GM19438 (cell line): ENCODE measurements at regions not wholly inside any gene's neighbourhood (a gene's known extent, or its start where the extent isn't known, plus 50 kb on each side); places are given as distances from the start of the nearest gene placed in this dataset.

Source experiments
- ATAC-seq: cut with Tn5 transposase; IDR thresholded peaks from one replicate; pipeline ENCODE4 v1.9.1; 2021; ENCODE audit warnings: low read depth; ENCODE audit not compliant: unreplicated experiment

DNA sequence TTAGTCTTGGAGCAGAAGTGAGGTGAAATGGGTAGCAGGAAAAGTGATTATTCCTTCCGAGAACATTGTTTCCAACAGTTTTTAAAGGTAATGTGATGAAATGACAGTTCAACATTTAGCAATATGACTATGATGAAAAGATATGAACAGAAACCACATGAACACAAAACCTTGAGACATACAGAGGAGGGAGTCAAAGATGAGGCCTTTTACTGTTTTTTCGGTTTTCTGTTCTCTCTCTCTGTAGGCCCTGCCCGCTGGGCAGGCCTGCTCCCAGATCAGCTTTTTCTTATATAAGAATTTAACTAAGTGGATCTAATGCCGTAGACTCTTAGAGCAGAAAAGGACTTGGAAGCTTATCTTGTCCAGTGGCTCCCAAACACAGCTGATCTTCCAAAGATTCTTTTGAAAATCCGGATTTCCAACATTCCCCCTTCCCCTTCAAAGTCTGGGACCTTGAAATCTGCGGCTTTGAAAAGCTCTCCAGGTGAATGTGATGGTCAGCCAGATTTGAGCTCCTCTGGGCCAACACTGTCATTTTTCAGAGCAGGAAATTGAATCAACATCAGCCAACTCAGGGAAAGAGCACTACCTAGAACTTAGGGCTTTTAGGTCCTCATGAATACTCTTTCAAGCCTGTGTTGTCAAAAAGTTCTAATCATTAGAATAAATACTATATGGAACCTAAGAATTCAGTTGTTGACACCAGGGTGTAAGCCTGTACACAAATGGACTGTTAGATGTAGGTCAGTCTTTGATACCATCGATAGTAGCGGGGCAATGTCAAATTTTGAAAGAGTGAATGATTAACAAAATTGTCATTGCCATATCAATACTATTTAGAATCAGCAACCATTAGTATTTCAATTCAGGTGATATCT is 372.7 kb downstream of the SHQ1 start:
- no peak for ATAC-seq

DNA sequence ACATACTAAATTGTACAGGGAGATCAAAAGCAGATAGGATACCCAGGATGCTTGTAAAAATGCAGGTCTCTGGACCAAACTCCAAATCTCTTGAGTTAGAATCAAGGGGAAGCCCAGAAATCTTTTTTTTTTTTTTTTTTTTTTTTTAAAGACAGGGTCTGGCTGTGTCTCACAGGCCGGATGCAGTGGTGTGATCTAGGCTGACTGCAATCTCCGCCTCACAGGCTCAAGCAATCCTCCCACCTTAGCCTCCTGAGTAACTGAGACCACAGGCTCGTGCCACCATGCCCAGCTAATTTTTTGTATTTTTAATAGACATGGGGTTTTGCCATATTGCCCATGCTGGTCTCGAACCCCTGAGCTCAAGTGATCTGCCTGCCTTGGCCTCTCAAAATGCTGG is 373.5 kb downstream of the SHQ1 start:
- ATAC-seq, result no peak

DNA sequence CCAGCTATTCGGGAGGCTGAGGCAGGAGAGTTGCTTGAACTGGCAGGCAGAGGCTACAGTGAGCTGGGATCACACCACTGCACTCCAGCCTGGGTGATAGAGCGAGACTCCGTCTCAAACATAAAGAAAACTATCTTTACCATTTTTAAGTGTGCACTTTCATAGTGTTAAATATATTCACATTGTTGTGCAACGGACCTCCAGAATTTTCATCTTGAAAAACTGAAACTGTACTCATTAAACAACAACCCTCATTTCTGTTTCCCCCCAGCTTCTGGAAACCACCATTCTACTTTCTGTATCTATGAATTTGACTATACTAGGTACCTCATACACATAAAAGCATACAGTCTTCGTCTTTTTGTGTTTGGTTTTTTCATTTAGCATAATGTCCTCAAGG is 375.1 kb downstream of the SHQ1 start:
- ATAC-seq, result peak; percentile 89

DNA sequence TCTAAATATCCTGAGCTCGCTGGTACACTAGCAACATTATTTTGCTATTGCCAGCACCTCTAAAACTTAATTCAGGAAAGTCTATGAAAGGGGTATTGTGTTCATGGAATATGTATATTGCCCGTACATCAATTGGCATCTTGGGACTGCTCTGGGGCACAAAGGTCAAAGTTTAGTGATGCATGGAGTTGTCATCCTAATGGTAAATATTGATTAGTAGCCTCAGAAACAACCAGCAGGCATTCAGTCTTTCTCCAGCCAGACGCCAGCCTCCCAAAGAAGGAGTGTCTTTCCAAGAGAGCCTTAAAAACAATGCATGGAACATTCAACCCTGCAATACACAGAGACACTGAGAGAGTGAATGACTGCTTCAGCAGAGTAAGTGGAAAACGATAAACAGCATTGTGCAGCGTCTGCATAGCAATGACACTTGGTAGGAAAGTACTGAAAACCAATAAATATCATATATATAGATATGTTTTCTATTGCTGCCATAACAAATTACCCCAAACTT is 377.3 kb downstream of the SHQ1 start:
- ATAC-seq, result no peak

DNA sequence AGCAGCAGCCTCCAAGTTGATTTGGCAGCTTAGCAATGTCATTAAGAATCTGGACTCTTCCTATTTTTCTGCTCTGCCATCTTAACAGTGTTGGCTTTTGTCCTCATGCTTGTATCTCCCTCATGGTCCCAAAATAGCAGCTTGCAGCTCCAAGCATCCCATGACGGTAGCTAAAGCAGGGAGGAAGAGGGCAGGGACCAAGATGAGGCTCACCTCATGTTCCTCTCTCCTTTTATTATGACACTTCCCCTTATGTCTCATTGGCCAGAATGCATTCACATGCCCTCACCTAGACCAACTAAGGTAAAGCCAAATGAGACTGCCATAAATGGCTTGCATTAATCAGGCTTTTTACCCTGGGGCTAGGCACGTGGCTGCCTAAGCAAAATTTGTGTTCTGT is 382.4 kb downstream of the SHQ1 start:
- no peak for ATAC-seq

DNA sequence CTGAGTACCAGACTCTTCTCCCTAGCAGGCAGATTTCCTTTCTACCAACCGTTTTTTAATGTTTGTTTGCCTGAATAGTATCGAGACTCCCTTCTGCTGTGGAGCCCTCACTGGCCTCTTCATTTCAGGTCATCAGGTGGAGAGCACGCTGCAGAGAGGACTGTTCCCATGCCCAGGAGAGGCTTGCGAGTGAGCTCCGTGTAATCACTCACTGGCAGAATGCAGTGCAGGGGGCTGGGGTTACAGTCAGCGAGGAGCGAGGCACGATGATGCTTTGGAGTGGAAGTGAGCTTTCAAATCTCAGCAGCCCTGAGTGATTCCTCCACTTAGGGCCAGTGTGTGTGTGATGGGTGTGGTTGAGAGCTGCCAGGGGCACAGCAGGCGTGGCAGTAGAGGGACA is 385.2 kb downstream of the SHQ1 start:
- no peak for ATAC-seq

DNA sequence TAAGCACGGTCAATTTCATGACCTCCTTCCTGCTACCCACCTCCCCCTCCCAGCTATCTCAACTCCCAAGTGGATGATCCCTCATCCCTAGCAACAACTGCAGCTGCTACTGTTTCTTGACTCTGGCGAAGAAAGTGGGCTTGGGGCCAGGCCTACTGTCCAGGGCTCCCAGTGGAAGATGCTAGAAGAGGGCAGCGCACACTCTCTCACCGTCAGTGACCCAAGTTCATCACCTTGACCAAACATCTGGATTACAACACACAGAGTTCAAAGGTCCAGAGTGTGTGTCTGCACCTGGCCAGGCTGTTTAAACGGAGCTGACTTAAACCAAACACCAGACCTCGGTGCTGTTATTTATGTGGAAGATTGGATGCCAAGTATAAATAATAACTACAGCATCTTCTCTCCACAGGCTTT is 385.6 kb downstream of the SHQ1 start:
- ATAC-seq, result no peak

DNA sequence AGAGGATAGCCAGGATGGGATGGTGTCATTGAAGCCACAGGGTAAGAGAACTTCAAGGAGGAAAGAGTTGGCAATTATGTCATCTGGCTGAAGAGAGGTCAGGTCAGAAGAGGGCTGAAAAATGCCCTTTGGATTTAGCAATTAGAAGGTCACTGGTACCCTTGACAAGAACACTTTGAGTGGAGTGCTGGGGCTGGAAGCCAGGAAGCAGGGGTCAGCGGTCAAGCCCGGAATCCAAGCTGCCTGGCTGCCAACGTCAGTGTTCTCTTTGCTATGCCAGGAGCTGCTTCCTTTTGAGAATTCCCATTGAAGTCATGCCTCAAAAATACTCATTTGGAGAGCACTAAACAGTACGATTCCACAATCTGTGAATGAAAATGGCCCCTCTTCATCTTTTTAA is 386.5 kb downstream of the SHQ1 start:
- ATAC-seq, result no peak

DNA sequence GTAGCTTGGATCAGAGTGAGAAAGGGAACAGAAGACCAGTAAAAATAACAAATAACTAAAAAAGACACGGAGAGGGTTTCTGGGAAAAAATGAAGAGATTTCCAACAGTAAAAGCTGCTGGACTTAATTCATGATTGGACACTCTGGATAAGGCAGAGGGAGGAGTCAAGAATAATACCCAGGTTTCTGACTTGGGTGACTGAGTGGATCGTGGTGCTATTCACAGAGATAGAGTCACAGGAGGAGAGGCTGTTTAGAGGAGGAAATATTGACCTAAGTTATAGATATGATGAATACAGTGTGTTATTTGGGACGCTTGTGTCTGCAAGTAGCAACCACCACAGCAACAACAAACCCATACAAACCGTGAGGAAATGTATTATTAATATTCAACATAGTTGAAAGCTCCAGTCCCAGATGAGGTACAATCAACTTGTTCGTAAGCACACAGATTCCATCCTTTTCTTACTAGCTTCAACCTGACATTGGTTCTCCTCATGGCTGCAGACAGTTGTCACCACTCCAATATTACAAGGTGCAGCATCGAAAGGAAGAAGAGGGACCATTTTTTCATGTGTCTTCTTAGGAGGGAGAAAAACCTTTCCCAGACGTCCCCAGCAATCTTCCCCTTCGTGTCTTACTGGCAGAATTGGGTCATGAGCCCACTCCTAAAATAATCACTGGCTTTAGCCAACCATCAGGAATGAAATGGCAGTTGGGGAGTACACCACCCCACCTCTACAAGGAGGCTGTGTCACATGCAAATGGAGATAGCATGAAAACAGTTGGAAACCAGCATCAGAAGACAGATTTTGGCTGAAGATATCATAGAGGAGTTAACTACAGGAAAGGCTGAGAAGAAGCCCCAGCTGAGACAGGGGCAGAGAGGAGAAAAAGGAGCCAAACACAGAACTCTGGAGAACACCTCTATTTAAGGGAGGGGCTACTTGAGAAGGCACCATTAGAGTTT is 387.8 kb downstream of the SHQ1 start:
- ATAC-seq, result no peak

DNA sequence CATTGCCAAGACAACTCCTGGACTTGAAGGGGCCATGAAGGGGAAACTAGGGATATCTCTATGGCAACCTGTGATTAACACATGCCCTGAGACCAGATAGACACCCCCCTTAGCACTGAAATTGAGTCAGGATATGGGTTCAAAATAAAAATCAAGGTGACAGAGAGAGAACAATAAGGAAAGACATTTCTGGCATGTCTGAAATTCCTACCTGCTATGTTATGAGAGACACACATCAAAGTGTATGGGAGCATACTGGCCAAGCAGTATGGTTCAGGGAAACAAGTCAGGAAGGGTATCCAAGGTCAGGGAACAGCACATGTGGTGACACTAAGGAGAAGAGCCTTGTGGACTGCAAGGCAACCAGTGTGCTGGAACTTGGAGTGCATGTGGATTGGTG is 388.7 kb downstream of the SHQ1 start:
- ATAC-seq, result no peak

DNA sequence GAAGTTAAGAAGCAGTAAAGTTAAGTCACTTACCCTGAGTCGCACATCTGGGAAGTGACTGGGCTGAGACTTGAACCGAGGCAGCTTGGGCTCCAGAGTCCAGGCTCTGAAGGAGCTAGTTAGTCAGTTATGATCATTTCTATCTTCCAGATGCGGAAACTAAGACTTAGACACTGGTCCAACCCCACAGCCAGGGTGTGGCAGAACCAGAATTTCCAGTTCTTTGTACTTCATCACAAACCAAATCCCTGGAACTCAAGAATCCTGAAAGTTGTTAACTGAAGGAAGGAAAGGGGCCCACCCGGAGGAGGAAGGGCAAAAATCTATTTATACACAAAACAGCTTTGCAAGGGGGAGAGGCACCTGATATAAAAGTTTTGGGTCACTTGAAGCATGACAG is 389.9 kb downstream of the SHQ1 start:
- no peak for ATAC-seq

DNA sequence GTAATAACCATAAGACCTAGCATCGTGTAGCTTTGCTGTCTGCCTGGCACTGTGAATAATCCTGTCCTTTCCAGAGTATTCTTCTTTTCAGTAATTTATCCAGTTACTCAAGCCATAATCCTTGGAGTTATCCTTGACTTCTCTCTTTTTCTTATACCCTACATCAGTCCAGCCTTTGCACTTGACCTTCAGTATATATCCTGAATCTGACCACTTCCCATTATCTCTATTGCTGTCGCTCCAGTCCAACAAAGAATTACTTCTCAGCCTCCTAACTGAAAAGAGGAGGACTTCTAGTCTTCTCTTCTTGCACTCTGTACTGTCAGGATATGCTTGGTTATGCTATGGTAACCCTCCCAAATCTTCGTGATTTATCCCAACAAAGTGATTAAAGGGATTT is 393.8 kb downstream of the SHQ1 start:
- ATAC-seq, result no peak

DNA sequence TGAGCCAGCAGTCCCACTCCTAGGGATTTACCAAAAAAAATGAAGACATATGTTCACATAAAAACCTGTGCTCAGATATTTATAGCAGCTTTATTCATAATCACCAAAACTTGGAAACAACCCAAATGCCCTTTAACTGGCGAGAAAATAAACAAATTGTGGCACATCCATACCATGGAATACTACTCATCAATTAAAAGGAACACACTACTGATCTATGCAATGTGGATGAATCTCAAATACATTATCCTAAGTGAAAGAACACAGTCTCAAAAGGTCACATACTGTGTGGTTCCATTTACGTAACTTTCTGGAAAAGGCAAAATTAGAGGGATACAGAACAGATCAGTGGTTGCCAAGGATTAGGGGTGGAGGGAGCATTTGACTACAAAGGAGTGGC is 394.5 kb downstream of the SHQ1 start:
- ATAC-seq, result no peak

DNA sequence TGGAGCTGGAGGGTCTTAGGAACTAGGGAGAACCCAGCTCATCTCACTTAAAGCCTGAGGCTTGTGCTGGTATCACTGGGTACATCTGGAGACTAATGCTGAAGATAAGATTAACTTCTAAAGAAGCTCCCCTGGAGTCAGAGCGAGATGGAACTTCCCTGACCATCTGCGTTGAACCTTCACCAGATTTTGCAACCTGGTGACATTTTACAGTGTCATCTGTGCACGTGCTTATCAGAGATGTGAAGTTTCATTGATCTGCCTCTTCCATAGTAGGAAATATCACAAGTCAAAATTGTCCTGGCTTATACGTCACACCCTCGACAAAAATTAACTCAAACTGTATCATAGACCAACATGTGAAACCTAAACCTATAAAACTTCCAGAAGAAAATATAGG is 395.5 kb downstream of the SHQ1 start:
- no peak for ATAC-seq

DNA sequence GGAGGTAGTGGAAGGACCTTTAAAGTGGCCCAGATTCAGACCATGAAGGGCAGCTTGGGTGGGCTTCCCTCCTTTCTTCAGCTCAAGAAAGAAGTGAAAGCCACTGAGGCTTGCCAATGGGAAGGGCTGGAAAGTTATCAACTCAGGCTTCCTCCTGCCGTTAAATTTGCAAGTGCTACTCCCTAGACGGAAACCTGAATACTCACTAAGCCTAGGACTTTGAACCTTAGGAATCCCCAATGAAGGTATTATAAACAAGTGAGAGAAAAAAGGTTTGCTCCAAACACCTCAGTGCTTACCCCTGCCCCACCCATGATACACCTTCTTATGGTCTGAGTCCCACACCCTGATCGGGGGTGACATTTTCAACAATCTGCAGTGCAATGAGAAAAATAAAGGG is 396.4 kb downstream of the SHQ1 start:
- ATAC-seq, result no peak

DNA sequence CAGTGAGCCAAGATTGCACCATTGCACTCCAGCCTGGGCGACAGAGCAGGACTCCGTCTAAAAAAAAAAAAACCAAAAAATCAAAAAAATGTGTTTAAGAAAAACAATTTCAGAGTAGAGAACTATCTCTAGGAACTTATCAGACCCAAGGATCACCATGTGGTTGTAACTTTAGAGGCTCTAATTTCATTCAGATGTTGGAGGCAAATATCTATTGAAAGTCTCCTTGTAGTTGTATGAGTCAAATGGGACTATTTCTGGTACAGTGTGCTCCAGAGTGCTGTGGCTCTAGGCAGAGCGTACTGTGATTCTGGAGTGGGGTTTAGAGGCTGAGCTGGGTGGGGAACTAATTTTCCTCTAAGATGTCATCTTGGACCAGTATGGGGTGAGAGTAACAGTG is 398.7 kb downstream of the SHQ1 start:
- ATAC-seq, result no peak

DNA sequence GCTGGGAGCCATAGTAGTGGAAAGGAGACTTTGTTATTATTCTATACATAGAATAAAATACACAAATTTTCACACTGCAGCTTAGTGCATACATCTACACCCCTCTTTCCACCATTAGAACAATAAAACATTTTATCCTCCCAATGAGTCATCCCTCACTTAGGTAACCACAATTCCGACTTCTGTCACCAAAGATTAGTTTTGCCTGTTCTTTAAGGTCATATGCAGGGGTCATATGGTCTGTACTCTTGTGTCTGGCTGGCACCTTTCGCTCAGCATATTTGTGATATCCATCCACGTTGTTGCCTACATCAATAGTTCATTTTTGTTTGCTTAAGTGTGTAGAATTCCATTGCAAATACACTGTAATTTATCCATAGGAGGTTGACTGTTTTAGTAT is 399.4 kb downstream of the SHQ1 start:
- no peak for ATAC-seq

DNA sequence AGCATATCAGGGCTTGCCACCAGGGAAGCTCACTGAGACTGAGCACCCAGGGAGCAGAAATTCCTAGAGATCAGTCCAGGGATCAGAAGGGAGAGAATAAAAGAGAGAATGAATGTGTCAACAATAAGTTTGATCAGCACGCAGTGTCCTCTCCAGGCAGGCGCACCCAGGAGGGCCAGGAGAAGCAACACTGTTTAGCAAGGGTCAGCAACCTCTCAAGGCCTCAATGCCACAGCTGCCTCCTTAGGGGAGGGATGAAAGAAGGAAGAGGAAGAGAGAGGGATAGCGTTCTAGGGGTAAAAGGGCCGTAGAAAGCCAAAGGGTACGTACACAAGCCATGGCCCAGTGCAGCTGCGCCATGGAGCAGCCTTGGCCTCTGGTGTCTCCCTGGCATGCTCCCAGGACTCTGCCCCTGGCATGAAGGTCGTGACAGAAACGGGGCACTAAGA is 399.8 kb downstream of the SHQ1 start:
- no peak for ATAC-seq

DNA sequence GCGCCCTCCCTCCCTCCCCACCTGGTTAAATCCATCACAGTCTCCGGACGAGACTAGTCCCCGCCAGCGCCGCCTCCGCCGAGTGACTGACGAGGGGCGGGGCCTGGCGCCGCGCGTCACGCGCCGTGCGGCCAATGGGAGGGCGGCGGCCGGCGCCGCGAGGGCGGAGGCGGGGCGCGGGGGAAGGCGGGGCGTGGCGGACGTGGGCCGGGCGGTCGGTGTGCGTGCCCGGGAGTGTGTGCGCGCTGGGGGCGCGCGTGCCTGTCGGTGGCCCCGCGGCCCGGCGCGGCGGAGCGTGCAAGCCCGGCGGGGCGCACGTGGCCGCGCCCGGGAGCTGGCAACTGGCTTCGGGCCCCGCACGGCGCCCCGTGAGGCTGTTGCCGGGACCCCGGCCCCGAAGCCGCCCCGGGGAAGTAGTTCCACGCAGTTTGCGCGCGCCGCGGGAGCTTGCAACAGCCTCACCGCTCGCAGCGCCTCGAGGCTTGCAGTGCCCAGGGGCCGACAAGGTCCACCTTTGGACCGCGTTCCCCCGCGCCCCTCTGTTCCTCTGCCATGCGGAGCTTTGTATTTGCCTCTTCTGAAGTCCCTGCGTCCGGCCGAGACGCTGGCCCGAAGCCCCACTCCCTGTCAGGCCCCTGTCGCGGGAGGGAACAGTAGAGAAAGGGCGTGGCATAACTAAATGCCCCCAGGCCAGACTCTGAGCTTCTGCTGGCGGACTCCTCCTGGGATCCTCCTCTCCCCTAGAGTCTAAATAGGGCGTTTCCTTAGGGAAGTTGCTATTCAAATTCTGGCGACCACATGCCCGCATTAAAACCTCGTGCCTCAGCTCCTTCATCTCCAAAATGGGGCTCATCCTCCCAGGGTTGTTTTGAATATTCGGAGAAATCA is 400.9 kb downstream of the SHQ1 start:
- ATAC-seq, result peak; percentile 79
